CD4-positive, alpha-beta T cell treated with Interleukin-12 subunit alpha and Interleukin-12 subunit beta, for 1 hour (primary cell): ENCODE measurements at regions not wholly inside any gene's neighbourhood (a gene's known extent, or its start where the extent isn't known, plus 50 kb on each side); places are given as distances from the start of the nearest gene placed in this dataset.

Experiments used
- DNase-seq: peaks from one replicate; pipeline ENCODE4 v3.0.0-alpha.2; 2020

DNA sequence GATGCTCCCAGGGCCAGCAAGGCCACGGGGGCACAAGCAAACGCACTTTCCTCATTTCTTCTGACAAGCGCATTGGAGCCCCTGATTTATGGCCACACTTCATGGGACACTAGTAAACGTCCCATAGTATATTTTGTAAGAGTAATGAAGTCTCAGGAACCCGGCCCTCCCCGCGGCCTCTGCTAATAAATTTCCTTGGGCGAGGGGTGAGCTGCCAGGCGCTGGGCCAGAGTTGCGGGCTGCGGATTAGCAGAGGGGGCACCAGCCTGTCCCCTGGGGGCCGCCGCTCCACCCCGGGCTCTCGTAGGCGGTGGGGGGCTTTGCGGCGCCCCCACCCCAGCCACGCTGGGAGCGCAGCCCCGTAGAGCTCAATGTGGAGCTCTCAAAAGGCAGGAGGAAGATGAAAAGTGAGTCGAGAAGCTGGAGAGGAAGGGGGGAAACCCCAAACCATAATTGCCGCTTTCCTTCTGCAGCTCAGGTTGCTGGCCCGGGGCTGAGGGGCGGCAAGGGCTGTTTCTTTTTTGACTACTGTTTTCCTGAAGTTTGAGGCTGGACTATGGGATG is 173.6 kb downstream of the CDC5L start:
- no peak for DNase-seq

DNA sequence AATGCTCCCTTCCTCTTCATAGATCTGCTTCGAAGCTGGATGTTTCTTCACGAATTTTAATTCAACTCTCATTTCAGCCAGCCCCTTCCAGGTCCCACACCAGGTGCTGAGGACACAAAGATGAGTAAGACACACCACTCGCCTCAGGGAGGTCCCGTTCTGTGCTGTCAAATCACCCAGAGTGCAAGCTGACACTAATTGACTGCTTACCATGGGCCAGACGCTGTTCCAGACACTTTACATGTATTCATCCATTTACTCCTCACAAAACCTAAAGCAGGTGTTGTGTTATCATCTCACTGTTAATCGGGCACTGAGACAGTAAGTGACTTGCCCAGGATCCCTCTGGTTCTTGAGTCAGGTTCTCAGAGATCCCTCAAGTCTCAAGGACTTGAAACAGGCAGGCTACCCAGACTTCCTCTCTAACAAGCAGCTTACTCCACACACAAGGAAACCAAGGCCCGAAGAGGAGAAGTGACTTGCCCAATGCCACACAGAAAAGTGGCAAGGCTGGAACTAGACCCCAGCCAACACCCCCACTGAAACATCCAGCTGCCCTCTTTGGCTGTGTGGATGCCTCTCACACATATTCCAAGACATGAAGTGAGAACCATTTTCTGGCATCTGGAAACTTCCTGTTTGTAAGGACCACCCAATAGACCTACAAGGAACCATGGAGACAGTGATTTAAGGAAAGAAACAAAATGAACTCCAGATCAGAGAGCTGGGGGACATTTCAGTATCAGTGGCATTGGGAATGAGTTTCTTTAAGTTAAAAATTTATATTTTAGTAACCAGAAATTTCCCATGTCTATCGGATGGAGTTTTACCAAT is 174.5 kb downstream of the CDC5L start:
- DNase-seq, result no peak

DNA sequence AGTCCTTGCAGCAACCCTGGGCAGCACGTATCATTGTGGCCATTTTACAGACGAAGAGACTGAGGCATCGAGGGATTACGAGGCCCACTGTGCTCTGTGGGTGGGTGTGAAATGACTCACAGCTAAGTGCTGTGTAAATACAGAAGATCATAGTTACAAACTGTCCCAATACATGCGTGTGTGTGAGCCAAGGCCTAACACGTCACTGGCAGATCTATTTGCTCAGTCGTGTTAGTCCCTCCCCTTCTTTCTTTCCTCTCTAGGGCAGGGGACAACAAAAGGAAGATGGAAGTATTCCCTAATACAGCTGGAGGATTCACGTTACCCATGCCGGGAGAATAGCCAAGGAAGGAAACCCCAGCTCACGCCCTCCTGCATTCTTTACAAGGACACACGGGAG is 175.9 kb downstream of the CDC5L start:
- DNase-seq, result no peak

DNA sequence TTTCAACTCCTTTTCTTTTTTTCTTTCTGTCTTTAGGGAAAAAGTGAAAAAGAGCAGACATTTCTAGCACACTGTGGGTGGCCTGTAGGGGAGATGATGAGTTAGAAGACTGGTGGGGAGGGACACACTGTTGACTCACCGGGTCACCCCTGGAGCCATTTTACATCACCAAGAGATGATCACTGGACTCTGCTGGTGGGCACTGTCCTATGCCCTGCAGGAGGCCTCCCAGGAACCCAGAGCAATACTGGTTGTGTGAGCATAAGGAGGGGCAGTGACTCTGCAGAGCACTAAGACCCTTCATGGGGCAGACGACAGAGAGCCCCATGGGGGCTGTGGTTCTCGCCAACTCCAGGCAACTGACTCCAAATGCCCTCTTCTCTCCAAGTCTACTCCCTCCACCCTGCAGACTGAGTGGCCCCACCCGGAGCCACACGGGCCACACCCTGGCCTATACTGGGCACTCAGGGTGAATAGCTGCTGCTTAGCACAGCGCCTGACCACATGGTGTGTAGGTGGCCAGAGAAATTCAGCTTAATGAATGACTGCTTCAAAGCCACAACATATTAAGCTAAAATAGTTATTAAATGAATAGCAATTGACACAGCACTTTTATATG is 177.5 kb downstream of the CDC5L start:
- DNase-seq, result no peak

DNA sequence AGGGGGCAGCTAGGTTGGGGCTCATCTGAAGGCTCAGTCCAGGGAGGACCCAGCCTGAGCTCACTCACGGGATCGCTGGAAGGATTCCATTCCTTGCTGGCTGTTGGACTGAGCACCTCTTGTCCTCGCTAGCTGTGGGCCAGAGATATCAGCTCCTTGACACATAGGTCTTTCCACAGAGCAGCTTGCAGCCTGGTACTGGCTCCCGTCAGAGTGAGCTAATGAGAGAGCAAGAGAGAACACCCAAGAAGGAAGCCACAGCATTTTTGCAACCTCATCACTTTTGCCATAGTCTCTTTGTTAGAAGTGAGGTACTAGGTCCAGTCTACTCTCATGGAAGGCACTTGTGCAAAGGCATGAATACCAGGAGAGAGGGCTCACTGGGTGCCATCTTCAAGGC is 179.9 kb downstream of the CDC5L start:
- DNase-seq, result no peak

DNA sequence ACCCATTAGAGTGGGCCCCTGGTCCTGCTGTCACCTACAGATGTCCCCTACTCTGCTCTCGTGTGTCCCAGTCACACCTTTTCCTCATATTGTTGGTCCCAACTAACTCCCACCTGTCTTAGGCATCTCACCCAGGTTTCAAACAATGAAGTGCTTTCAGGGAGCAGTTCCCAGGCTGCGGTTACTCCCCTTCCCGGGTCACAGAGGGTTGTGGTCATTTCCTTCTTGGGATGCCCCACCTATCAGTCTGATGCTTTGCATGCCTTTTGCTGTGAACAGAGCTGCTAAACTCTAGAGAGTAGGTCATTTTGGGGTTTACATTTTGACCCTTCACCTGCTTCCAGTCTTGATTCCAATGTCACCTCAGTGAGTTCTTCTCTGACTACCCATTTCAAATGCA is 181.6 kb downstream of the CDC5L start:
- no peak for DNase-seq

DNA sequence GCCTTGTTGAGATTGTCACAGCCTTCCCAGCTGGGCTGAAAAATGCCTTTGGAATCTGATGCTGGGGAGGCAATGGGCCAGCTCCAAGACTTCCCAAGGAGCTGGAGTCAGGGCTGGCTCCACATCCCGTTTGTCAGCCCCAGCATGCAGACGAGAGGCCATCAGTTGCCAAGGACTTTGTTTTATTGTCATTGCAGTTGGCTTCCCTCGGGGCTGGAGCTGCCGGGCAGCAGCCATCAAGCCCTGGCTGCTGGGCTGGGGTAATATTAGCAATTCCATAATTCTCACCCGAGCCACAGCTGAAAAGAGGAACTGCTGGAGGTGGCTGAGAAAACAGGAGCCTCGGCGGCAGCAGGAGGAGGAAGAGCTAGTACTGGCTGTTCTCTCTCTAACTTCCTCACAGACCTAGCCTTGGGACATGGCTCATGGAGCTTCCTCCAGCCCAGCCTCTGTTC is 182.5 kb downstream of the CDC5L start:
- DNase-seq, result no peak

DNA sequence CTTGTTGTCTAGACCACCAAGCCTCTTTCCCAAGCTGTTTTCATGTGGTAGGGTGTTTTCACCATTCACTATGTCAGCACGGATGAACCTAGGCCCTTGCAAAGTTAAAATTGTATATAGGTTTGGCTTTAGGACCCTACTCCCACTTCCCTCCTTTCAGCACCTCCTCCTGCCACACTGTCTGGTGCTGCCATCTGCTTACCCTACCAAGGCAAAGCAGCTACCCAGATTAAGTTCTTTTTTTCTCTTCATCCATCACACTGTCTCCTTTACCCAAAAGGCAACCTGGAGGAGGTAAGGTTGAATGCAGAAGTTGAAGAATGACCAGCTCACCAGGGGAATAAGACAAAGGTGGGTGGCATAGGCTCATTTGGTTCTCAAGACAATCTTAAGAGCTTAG is 184.0 kb downstream of the CDC5L start:
- no peak for DNase-seq

DNA sequence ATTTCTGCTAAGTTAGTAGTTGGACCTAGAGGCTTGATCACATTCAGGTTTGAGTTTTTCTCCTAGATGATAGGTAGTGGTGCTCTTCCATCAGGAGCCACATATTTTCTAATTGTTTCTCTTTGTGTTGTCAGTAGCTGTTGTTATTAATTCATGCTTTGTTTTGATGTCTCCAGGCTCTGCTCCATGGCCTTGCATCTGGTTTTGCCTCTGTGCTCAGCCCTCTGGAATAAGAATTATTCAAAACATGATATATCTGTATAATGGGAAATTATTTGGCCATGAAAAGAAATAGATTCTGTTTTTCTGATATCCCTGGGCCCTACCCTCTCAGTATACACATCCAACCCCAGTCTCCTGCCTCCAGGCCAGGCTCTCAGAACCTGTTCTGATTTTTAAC is 184.8 kb downstream of the CDC5L start:
- no peak for DNase-seq

DNA sequence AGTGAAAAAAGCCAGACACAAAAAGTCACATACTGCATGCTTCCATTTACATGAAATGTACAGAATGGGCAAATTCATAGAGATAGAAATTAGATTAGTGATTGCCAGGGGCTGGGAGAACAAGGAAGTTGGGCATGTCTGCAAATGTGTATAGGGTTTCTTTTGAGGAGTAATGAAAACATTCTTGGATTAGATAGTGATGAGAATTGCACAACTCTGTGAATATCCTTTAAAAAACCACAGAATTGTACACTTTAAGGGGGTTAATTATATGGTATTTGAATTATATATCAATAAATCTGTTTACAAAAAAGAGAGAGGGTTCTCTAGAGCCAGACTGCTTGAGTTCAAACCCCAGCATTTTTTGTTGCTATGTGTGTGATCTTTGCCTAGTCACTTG is 188.1 kb downstream of the CDC5L start:
- no peak for DNase-seq

DNA sequence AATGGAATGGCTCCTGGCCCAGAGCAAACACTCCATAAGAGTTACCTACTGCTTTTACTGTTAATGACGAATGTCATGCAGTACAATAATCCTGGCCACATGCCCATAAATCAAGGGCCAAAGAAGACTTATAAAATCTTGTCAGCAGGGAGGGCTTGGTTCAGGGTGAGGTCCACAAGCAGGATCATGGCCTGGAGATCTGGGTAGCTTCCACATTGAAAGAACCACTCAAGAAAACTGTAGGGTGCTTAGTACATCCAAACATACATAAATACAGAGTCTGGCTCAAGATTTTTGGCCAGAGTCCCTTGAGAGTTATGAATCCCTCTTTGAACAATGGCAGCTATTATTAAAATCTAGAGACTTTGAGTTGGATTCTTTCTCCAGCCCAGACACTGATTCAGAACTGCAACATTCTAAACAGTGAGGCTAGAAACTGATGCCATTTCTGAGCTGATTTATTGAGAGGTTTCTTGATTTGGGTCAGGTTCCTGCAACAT is 188.7 kb downstream of the CDC5L start:
- DNase-seq, result no peak

DNA sequence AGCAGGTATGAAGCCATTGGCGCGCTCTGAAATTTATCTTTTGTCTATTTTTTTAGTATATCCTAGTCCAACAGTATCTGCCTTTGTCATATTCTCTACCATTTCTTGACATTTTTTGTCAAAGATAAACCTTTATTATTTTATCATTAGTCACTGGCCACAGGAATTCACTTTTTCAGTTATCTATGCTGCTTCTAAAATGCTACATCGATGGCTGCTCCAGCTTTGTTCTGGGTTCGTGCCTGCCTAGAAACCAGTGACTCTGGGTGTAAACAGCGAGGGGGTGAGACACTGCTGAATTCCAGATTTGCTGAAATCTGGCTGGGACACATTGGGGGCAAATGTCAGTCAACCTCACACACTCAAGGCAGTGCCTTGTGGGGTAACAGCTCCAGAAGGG is 193.4 kb downstream of the CDC5L start:
- no peak for DNase-seq

DNA sequence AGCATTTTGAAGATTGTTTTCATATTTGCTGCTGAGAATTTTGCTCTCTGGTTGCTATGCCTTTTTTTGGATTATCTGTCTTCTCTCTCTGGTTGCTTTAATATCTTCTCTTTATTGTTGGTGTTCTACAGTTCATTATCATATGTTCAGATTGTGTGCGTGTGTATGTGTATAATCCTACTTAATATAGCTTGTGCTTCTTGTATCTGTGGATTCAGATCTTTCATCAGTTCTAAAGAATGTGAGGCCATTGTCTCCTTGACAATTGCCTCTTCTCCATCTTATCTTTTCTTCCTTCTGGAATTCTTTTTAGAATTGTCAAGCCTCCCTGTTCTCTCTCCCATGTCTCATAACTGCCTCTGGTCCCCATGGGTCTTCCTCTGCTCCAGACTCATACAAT is 195.4 kb downstream of the CDC5L start:
- DNase-seq, result no peak

DNA sequence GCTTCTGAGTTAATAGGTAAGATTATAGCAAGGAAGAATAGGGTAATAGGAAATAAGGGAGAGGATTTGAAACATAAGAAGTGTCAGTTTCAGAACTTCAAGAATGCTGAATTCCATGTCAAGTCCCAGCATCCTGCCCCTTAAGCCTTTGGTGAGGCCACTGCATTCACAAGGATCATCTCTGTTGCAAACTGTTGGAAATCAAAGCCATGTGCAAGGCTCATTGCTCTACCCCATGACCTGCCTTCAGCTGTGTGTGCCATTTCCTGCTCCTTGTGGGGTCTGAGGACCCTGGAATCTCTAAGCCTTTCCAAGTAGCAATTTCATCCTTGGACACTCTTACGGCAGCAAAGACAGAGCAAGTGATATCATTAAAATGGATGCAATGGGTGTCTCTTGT is 203.0 kb downstream of the CDC5L start:
- DNase-seq, result no peak

DNA sequence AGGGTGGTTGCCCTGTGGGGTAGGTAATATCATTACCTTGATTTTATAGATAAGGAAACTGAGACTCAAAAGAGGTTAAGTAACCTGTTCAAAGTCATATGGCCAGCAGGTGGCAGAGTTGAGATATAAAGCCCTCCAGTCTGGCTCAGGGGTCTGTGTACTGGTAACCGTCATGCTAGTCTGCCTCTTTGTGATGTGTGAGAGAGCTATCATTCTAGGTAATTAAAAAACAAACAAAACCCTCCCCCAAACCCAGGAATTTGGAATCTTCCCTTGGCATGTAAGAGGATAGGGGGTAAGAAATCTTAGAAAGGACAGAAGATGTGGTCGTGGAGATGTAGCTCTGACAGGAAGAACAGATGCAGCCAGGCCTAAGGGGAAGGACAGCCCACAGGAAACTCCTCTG is 206.0 kb downstream of the CDC5L start:
- DNase-seq, result peak; percentile 54

DNA sequence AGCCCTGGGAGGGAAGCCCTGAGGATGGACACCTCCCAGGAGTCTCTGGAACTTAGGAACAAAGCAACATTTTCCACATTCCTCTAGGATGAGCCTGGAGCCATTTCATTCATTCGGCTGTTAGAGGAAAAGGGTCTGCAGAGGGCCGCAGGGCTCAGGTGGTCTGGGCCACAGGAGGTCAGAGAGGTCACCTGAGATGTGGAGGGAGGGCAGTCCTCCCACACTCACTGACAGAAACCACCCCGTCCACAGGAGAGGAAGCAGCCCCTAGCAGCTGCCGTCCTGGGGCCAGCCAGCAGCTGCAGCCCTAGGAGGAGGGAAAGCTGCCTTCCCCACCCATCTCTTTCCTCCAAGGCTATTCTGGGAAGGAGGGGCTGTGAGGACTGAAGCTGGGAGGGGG is 207.0 kb downstream of the CDC5L start:
- DNase-seq, result no peak

DNA sequence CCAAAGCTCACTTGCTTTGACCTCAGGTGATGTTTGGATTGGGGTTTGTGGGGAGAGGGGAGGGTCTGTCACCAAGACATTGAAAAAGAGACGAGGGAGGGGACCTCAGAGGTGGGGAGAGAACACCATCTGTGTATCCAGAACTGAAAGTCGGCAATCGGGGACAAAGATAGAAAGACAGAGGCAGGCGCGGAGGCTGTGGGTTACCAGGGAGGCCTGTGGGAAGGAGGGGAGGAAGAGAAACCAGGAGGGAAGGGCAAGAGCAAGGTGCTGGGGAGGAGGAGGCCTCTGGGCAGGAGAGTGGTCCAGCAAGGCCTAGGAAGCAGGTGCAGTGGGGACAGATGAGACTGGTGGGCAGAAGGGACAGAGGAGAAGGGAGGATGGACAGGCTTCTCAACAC is 211.2 kb downstream of the CDC5L start:
- no peak for DNase-seq

DNA sequence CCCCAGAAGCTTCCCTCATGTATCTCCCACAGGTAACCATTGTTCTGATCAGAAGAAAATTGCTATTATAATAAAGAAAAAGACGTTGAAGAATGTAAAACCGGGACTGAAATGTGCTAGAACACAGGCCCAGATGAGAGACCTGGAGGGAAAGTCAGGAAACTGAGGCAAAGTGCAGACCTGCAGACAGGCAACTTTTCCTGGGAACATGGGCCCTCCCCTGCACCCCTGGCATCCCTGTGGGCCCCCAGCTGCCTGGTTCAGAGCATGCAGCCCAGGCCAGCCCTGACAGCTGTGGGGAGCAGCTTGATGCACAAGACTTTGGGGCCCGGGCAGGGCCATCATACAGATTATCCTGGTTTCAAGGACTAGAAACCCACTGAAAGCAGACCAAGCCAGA is 212.2 kb downstream of the CDC5L start:
- no peak for DNase-seq

DNA sequence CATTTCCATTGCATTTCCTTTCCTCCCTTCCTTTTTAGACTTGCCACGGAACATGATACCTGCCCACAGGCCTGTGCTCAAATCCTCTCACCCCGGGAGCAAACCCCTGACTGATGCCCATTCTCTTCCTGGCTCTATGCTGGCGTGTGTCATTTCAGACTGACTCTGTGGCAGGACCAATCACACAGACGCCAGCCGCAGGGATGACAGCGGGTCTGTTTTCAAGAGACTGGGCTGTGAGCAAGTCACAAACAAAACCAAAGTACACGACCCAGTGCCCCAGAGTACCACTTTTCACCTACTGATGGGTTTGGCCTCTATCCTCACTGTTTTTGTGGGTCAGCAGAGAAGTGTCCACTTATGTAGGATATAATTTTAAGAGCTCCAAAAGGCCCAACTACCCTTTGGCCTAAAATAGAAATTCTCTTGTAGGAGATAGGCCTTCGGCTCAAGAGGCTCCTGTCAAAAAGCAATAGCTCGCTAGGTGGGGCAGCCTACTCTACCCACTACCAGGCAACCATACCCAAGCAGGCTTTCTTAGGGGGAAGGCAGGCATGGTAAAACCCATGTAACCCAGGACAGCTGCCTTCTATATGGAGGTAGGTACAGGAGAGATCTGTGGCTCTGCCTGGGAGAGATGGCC is 215.7 kb downstream of the CDC5L start:
- no peak for DNase-seq

DNA sequence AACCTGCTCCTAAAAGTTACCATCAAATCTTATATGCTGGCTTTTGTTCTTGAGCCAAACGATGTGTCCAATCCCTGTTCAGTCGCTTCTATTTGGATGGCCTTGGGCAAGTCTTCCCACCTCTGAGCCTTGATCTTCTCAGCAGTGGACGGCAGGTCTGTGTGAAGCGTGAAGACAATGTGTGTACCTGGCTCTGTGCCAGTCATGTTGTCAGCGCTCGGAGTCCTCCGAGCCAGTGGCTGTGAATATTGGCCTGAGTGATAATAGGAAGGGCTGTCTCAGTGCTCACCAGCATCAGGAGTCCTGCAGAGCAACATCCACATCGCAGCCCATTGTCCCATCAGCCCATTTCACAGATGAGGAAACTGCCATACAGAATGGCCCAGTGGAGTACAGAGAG is 219.0 kb downstream of the CDC5L start:
- no peak for DNase-seq

DNA sequence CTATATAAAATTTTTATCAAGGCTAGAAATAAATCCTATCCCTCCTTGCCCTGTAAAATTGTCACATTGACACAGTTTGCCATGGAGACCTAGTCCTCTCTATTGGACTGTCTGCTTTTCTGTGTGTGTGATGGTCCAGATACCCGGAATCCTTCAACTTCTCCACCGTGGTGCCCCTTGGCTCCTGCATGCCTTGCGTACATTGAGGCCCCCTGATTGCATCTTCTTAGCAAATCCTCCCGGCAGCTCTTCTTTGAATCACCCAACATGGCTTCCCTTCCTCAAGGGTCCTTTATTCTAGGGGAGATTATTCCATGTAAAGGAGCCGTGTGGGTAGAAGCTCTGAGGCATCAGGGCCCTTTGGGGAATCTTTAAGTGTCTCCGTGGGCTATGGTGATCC is 219.5 kb downstream of the CDC5L start:
- DNase-seq, result no peak

DNA sequence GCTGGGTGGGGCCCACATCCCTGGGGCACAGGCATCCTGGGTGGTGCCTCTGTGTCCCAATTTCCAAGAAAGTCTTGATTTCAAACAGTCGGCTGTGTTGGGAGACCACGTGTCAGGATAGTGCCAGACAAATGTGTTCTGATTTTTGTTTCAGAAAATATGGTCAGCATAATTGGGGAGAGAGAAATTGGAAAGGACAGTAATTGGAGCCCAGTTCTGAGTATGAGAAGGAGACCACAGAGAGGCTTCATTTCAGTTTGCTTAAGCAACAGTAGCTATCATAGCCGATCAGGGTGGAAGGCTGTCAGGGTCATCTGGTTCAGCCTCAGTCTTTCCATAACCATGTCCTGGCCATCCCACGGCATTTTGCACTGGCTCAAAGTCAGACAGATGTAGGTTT is 220.7 kb downstream of the CDC5L start:
- no peak for DNase-seq

DNA sequence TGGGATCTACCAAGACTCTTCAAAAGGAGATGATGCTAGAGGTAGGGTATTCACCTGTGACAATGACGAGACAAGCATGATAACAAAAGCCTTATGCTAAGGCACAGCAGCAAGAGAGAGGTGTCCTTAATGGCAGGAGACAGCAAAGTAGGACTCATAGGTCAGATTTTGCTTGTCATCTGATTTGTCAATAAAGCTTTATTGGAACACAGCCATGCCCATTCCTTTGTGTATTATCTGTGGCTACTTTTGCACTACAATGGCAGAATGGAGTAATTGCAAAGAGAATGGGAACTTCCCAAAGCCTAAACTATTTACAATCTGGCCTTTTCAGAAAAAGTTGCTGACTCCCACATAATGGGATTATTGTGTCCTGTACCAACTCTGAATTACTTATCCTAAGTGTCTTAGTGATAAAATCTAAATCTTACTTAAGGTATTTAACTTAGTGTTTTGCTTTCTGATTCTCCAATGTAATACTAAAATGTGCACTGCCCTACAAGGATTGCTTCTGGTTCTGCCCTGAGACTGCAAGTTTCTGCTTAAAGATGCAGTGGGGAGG is 221.6 kb downstream of the CDC5L start:
- no peak for DNase-seq
